GM21390 (cell line): ENCODE measurements at regions not wholly inside any gene's neighbourhood (a gene's known extent, or its start where the extent isn't known, plus 50 kb on each side); places are given as distances from the start of the nearest gene placed in this dataset.

Experiments
- ATAC-seq: cut with Tn5 transposase; IDR thresholded peaks from one replicate; pipeline ENCODE4 v1.9.1; 2021; ENCODE audit not compliant: unreplicated experiment

DNA sequence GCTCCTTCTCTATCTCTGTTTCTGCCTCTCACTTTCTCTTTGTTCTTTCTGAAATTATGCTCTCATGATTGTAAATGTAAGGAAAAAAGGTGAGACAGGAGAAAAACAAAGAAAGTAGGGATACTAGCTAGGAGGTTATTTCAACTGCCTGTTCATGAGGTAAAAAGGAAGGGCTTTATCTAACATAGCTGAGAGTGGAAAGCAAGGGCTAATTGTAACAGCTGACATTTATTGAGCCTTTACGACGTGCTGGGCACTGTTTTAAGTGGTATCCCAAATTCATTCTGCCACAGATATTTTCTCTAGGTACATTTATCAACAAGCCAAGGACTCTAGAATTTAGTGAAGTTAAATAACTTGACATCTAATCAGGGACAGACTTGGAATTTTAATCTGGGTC is 133.1 kb upstream of the GNPDA2 start:
- no peak for ATAC-seq

DNA sequence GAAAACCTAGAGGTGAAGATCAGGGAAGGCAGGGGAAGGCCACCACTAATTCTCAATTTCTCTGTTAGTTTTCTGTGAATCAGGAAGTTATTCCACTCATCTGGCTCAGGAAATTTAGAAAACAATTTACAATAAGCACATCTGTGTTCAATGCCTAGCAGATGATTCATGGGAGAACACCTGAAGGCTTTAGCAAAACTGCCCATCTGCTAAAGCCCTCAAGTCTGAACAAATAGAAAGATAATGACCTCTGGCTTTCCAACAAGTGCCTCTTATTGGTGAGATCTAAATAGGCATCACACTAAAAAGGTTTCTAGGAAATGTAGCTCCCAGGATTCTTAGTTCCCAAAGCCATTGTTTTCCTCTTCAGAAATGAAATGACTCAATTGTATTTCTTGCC is 122.1 kb upstream of the GNPDA2 start:
- ATAC-seq, result no peak

DNA sequence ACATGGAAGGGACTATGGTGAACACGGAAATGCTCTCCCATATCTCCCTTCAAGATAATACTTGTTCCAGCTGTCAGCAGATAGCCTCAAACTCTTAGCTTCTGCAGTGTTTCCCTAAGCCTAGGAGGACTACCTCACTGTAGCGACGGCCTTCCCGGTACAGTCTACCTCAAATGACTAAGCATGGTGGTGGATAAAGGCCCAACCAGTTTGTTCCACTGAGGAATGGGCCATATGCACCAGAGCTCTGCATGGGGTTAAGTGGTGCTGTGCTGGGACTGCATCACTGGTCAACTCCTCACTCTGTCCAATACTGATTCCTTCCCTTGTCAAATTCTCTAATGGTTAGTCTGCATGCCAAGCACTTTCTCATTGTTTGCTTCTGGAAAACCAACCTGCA is 119.6 kb upstream of the GNPDA2 start:
- no peak for ATAC-seq

GRCh38 chr4:44845309-44845708 is 119.0 kb upstream of the GNPDA2 start:
- no peak for ATAC-seq

GRCh38 chr4:44842531-44842930 is 116.2 kb upstream of the GNPDA2 start:
- ATAC-seq, result no peak

DNA sequence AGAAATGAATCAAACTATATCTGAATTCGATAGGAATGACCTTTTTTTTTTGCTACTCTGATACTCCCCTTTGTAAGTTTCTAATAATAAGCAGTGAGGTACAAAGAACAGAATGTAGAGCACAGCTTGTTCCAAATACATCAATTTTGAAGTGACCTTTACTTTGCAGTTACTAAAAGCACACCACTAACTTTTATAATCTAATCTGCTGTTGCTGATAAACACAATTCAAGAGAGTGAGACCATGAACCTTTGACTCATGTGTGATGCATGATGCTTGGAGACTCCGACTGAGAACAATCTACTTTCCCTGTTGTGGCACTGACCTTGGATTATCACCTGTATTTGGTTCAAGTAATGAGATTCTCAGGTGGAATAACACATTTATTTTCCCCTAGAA is 91.6 kb upstream of the GNPDA2 start:
- no peak for ATAC-seq

DNA sequence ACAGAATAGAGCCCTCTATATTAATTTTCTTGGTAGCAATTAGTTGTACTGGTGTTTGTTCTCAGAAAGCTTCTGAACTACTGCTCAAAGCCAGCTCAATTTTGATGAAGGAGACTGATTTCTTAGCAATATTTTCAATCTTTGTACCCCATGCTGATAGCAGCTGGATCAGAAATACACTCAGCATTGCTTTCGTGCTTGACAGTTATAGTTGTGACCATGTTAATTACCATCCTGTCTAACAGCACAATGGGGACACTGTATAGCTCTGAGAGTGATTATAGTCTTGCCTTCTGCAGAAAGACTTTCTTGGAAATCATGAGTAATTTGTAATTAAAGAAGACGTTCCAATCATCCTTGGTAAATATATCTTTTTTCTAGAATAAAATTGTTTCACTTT is 79.7 kb upstream of the GNPDA2 start:
- ATAC-seq, result no peak

DNA sequence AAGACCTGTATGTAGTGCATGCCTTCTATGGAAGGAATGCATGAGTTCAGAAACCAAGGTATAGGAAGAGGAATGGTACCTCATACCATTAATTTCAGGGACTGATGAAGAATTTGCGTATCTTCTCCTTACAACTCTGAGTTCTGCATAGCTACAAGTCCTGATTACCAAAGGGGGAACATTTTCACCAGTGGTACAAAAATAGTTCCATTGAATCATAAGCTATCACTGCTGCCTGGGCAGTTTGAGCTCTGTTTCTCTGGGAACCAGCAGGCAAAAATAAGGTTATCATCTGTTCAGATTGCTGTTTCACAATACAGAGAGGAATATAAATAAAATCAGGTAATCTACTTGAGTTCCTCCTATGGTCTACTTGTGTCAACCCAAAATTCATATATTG is 77.9 kb upstream of the GNPDA2 start:
- no peak for ATAC-seq

GRCh38 chr4:44801384-44801783 is 75.0 kb upstream of the GNPDA2 start:
- ATAC-seq, result no peak

DNA sequence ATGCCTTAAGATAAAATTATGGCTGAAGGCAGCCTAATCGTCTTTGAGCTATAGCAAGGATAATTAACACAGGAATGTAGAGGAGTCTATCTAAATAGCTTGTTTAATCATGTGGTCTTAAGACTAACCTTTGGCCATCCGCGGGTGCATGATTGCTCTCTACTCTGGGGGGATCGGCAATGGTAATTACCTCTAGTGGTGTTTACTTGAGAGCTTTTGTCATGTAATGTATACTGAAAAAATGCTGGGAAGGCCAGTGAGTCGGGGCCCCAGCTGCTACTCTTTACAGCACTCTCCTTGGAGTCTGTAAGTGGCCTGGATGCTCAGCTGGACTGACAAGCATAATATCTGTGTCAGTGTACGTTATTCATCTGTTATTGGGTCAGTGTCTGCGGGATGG is 65.5 kb upstream of the GNPDA2 start:
- ATAC-seq, result no peak

DNA sequence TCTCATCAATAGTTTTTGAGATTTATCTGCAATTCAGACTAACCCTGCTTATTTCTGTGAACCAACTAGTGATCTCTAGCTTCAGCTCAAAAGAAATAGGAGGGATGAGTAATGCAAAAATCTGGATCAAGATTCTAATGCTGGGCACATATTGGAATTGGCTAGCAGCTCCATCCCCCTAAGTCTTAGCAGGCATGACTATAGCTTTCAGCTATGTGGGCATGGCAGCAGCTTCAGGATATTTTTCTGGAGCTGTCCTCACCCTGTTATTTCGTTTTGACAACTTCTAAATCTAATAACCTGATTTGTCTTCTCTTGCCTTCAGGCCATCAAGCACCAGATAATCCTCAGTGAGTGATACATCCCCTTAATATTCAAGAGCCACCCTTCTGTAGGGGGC is 50.8 kb upstream of the GNPDA2 start:
- no peak for ATAC-seq
